GM23338 (cell line): ENCODE measurements at regions not wholly inside any gene's neighbourhood (a gene's known extent, or its start where the extent isn't known, plus 50 kb on each side); places are given as distances from the start of the nearest gene placed in this dataset.

Experiments
- ATAC-seq: fragments of 200-7000 bp; cut with Tn5 transposase; 3 replicates; pipeline ENCODE4 v1.9.1; 2020
- DNase-seq: peaks from one replicate; pipeline ENCODE4 v3.0.0-alpha.2; 2015; ENCODE audit warnings: low spot score
- H2AFZ ChIP-seq: fragments of 200-600 bp; sonication (generic); 2 replicates; pipeline ENCODE4 v1.8.0; 2016; ENCODE audit warnings: antibody characterized with exemption, mild to moderate bottlenecking, moderate library complexity
- H3F3A ChIP-seq: fragments of 200-600 bp; sonication (generic); replicated peaks from 2 replicates; pipeline ENCODE4 v1.8.0; 2017; ENCODE audit warnings: antibody characterized with exemption, mixed run types, low read depth
- H3K27ac ChIP-seq: fragments of 200-600 bp; sonication (generic); 2 replicates; pipeline ENCODE4 v1.6.1; 2016; ENCODE audit warnings: low read depth
- H3K27me3 ChIP-seq: fragments of 200-600 bp; sonication (generic); 2 replicates; pipeline ENCODE4 v1.8.0; 2016; ENCODE audit warnings: mild to moderate bottlenecking, mixed run types, moderate library complexity; ENCODE audit not compliant: insufficient read depth
- H3K36me3 ChIP-seq: fragments of 200-600 bp; sonication (generic); 2 replicates; pipeline ENCODE4 v1.8.0; 2016; ENCODE audit warnings: mild to moderate bottlenecking; ENCODE audit not compliant: insufficient read depth
- H3K4me1 ChIP-seq: fragments of 200-600 bp; sonication (generic); 2 replicates; pipeline ENCODE4 v1.8.0; 2016; ENCODE audit warnings: mild to moderate bottlenecking, moderate library complexity; ENCODE audit not compliant: insufficient read depth
- H3K4me2 ChIP-seq: fragments of 200-600 bp; sonication (generic); 2 replicates; pipeline ENCODE4 v1.7.1; 2017; ENCODE audit warnings: mixed run types
- H3K4me3 ChIP-seq: fragments of 200-600 bp; sonication (generic); 2 replicates; pipeline ENCODE4 v1.6.1; 2016; ENCODE audit warnings: mixed run types
- H3K79me2 ChIP-seq: fragments of 200-600 bp; sonication (generic); replicated peaks from 2 replicates; pipeline ENCODE4 v1.8.0; 2017; ENCODE audit warnings: mild to moderate bottlenecking; ENCODE audit not compliant: insufficient read depth
- H3K9me2 ChIP-seq: fragments of 200-600 bp; sonication (generic); 2 replicates; pipeline ENCODE4 v1.8.0; 2017; ENCODE audit not compliant: insufficient read depth
- H4K20me1 ChIP-seq: fragments of 200-600 bp; sonication (generic); replicated peaks from 2 replicates; pipeline ENCODE4 v1.8.0; 2017; ENCODE audit warnings: mild to moderate bottlenecking; ENCODE audit not compliant: insufficient read depth
- H3K27ac Mint-ChIP-seq: 2 replicates; pipeline ENCODE4 v1.8.0; 2020; ENCODE audit warnings: inconsistent platforms, mild to moderate bottlenecking, moderate library complexity, mixed read lengths
- H3K27me3 Mint-ChIP-seq: 3 replicates; pipeline ENCODE4 v1.8.0; 2022; ENCODE audit warnings: low read depth, mild to moderate bottlenecking, moderate library complexity, mixed read lengths, inconsistent platforms; ENCODE audit not compliant: insufficient read depth, poor library complexity
- H3K36me3 Mint-ChIP-seq: 3 replicates; pipeline ENCODE4 v1.8.0; 2021; ENCODE audit warnings: low read depth, mild to moderate bottlenecking, inconsistent platforms, moderate library complexity, mixed read lengths
- H3K4me1 Mint-ChIP-seq: 3 replicates; pipeline ENCODE4 v1.8.0; 2020; ENCODE audit warnings: mild to moderate bottlenecking, inconsistent platforms, mixed read lengths
- H3K4me3 Mint-ChIP-seq: 3 replicates; pipeline ENCODE4 v1.8.0; 2021; ENCODE audit warnings: moderate library complexity, mild to moderate bottlenecking, inconsistent platforms, mixed read lengths
- H3K9me3 Mint-ChIP-seq: 3 replicates; pipeline ENCODE4 v1.8.0; 2020; ENCODE audit warnings: moderate library complexity, mild to moderate bottlenecking, inconsistent platforms, mixed read lengths
- EZH2phosphoT487 ChIP-seq: fragments of 200-600 bp; sonication (generic); IDR thresholded peaks from one replicate; pipeline ENCODE4 v1.8.1; 2018; ENCODE audit warnings: antibody characterized with exemption; ENCODE audit not compliant: unreplicated experiment
- JUNB ChIP-seq: IDR thresholded peaks from one replicate; pipeline ENCODE4 v1.6.1; 2016; ENCODE audit warnings: antibody characterized with exemption; ENCODE audit not compliant: unreplicated experiment
- NANOG ChIP-seq: IDR thresholded peaks from 2 replicates; pipeline ENCODE4 v1.6.1; 2016; ENCODE audit warnings: antibody characterized with exemption, borderline replicate concordance
- ZNF114 ChIP-seq: fragments of 250-450 bp; sonication (Bioruptor Pico); IDR thresholded peaks from 2 replicates; pipeline ENCODE4 v1.5.0; 2020; ENCODE audit warnings: mild to moderate bottlenecking, moderate library complexity
- TF ChIP-seq, protein P1 (sequence below), 2 experiments: fragments of 200-600 bp in 1 of 2; sonication (generic) in 1 of 2; conservative IDR thresholded peaks; 2 replicates each; pipeline versions ENCODE4 v1.5.1 to v1.6.1; 2016 to 2017; ENCODE audit warnings: antibody characterized with exemption in 2 of 2, low read depth in 2 of 2, mild to moderate bottlenecking in 2 of 2, moderate library complexity in 1 of 2
- TF ChIP-seq, protein P2 (sequence below): IDR thresholded peaks from 2 replicates; pipeline ENCODE4 v1.6.1; 2016; ENCODE audit warnings: antibody characterized with exemption

DNA sequence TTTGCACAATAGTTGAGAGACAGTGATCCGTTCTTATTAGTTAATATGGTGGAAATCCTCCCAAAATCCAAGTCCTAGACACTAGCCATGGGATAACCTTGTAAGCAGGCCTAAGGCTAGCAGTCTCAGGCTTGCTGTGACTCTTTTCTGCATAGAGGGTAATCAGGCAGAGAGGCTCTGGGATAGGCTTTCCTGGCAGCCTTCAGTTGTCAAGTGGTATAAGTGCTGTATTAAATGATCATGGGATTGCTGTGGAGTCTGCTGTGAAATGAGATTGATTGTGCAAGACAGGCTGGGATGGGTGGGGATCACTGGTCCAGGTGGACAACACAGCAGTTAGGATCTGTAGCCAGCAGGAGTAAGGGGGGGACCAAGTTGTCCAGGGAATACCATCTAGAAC, 416.4 kb downstream of the TLE4 start:
- TF ChIP-seq NANOG = no peak
- TF ChIP-seq, protein P1, sequence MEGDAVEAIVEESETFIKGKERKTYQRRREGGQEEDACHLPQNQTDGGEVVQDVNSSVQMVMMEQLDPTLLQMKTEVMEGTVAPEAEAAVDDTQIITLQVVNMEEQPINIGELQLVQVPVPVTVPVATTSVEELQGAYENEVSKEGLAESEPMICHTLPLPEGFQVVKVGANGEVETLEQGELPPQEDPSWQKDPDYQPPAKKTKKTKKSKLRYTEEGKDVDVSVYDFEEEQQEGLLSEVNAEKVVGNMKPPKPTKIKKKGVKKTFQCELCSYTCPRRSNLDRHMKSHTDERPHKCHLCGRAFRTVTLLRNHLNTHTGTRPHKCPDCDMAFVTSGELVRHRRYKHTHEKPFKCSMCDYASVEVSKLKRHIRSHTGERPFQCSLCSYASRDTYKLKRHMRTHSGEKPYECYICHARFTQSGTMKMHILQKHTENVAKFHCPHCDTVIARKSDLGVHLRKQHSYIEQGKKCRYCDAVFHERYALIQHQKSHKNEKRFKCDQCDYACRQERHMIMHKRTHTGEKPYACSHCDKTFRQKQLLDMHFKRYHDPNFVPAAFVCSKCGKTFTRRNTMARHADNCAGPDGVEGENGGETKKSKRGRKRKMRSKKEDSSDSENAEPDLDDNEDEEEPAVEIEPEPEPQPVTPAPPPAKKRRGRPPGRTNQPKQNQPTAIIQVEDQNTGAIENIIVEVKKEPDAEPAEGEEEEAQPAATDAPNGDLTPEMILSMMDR (conservative IDR thresholded peaks at IDR 0.05; ENCODE audit: low read depth in 2 of 2) = no peak
- peaks cover 12% of the 10 kb centered on the region for H3K4me1 Mint-ChIP-seq

DNA sequence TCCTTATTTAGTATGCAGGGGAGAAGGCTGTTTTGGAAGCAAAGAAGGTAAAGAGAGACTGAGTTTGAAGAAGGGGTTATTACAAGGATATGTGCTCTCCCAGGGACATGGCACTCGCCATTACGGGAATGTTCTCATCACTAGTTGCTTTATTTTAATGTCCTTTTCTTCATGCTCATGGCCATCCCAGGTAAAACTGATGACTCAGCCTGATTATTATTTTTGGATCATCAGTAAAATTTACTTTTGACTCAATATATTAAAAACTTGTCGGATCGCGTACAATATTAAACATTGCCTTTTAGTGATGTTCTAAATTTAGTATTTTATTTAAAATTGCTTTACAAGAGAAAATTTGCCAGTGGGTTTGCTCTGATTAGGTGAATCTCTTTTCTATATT, 414.7 kb downstream of the TLE4 start:
- H3K27me3 Mint-ChIP-seq = no peaks in the 10 kb centered on the region
- H3K4me3 Mint-ChIP-seq = no peak overlapping the region
- H3K4me2 ChIP-seq = no peak overlapping the region
- peaks cover 4% of the 10 kb centered on the region; the same call in 1 of the 2 replicates for H3K9me2 ChIP-seq
- peaks cover 5% of the 10 kb centered on the region; the same call in 1 of the 3 replicates for H3K4me1 Mint-ChIP-seq
- no peaks in the 10 kb centered on the region for H3K36me3 Mint-ChIP-seq
- H3F3A ChIP-seq = no peaks in the 10 kb centered on the region
- H3K79me2 ChIP-seq = no peaks in the 10 kb centered on the region
- no peaks in the 10 kb centered on the region for H3K27me3 ChIP-seq
- H3K27ac Mint-ChIP-seq = no peak overlapping the region
- TF ChIP-seq, protein P2, sequence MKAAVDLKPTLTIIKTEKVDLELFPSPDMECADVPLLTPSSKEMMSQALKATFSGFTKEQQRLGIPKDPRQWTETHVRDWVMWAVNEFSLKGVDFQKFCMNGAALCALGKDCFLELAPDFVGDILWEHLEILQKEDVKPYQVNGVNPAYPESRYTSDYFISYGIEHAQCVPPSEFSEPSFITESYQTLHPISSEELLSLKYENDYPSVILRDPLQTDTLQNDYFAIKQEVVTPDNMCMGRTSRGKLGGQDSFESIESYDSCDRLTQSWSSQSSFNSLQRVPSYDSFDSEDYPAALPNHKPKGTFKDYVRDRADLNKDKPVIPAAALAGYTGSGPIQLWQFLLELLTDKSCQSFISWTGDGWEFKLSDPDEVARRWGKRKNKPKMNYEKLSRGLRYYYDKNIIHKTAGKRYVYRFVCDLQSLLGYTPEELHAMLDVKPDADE = no peak
- ATAC-seq (no peak), DNase-seq (no peak)
- no peaks in the 10 kb centered on the region for H3K36me3 ChIP-seq
- H3K4me1 ChIP-seq = no peaks in the 10 kb centered on the region
- no peaks in the 10 kb centered on the region for H3K9me3 Mint-ChIP-seq
- H3K4me3 ChIP-seq = no peak overlapping the region
- H2AFZ ChIP-seq = peak overlapping the region; percentile 70; the same call in 1 of the 2 replicates
- H4K20me1 ChIP-seq = no peaks in the 10 kb centered on the region
- H3K27ac ChIP-seq = no peak overlapping the region

More for the DNA sequence above, 416.4 kb downstream of the TLE4 start:
- ATAC-seq (no peak), DNase-seq (no peak)
- no peaks in the 10 kb centered on the region for H3K9me3 Mint-ChIP-seq
- H3K4me3 Mint-ChIP-seq = no peak overlapping the region
- no peak overlapping the region for H3K27ac Mint-ChIP-seq
- no peak overlapping the region for H3K4me3 ChIP-seq
- H3K79me2 ChIP-seq = no peaks in the 10 kb centered on the region
- H3K9me2 ChIP-seq = peaks cover 4% of the 10 kb centered on the region; the same call in 1 of the 2 replicates
- H4K20me1 ChIP-seq = no peaks in the 10 kb centered on the region
- no peak overlapping the region for H3K27ac ChIP-seq
- H3F3A ChIP-seq = no peaks in the 10 kb centered on the region
- no peaks in the 10 kb centered on the region for H3K27me3 ChIP-seq
- H3K4me1 ChIP-seq = no peaks in the 10 kb centered on the region
- no peaks in the 10 kb centered on the region for H3K36me3 ChIP-seq
- no peaks in the 10 kb centered on the region for H3K27me3 Mint-ChIP-seq
- no peak overlapping the region for H2AFZ ChIP-seq
- H3K4me2 ChIP-seq = no peak overlapping the region
- H3K36me3 Mint-ChIP-seq = no peaks in the 10 kb centered on the region

DNA sequence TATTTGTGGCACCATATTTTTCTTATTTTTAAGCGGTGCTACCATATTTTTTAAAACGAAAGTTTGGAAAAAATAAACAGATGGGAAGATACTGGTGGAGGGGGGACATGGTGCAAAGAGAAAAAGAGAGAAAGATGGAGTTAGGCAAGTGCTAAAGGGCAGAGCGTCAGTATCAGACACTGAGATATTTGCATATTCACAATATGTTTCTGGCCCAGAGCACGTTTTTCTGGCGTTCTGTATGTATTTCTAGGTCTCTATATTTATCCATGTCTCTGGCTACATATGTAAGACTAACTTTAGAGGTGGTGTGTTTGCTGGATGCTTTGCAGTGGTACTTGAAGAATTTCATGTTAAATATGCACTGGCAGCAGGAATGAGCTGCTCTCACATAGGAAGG, 414.0 kb downstream of the TLE4 start:
- no peak overlapping the region for H2AFZ ChIP-seq
- H4K20me1 ChIP-seq = no peaks in the 10 kb centered on the region
- DNase-seq = no peak
- H3K4me3 Mint-ChIP-seq = no peak overlapping the region
- H3K27ac ChIP-seq = no peak overlapping the region
- no peak overlapping the region for H3K27ac Mint-ChIP-seq
- H3K4me1 ChIP-seq = no peaks in the 10 kb centered on the region
- no peaks in the 10 kb centered on the region for H3K27me3 Mint-ChIP-seq
- no peaks in the 10 kb centered on the region for H3K27me3 ChIP-seq
- H3K9me2 ChIP-seq = peaks cover 4% of the 10 kb centered on the region; the same call in 1 of the 2 replicates
- H3K4me2 ChIP-seq = no peak overlapping the region
- no peaks in the 10 kb centered on the region for H3K36me3 ChIP-seq
- no peak for ATAC-seq
- H3K4me1 Mint-ChIP-seq = peaks cover 5% of the 10 kb centered on the region; the same call in 1 of the 3 replicates
- no peaks in the 10 kb centered on the region; the same call in 2 of the 3 replicates for H3K9me3 Mint-ChIP-seq
- H3K79me2 ChIP-seq = no peaks in the 10 kb centered on the region
- no peaks in the 10 kb centered on the region for H3F3A ChIP-seq
- no peak overlapping the region for H3K4me3 ChIP-seq
- no peaks in the 10 kb centered on the region for H3K36me3 Mint-ChIP-seq
- TF ChIP-seq, protein P1 (conservative IDR thresholded peaks at IDR 0.05; ENCODE audit: low read depth in 2 of 2) = no peak
- no peak for TF ChIP-seq ZNF114
- TF ChIP-seq JUNB = no peak
- TF ChIP-seq EZH2phosphoT487 = no peak
- TF ChIP-seq NANOG = no peak
